Common myeloid progenitor, CD34-positive (primary cell): ENCODE measurements at regions not wholly inside any gene's neighbourhood (a gene's known extent, or its start where the extent isn't known, plus 50 kb on each side); places are given as distances from the start of the nearest gene placed in this dataset.

ENCODE experiments used
- CTCF ChIA-PET: fragments of 350-600 bp; sonication (Branson Sonifier 250); formaldehyde crosslinking; loops from one replicate; lab custom pipeline; 2021; ENCODE audit warnings: antibody characterized with exemption; lab: Charles Lee
- POLR2A ChIA-PET: fragments of 350-600 bp; sonication (Branson Sonifier 250); formaldehyde crosslinking; loops from one replicate; lab custom pipeline; 2021; ENCODE audit warnings: antibody characterized with exemption; lab: Charles Lee
- DNase-seq, 3 donors: peaks; one replicate each; pipeline versions ENCODE4 v3.0.0 to v3.0.0-alpha.2; 2013
- H3K27ac ChIP-seq, 2 experiments: 1 replicate in 1 of 2; 2 replicates in 1 of 2; pipeline ENCODE4 v1.7.0; 2013; ENCODE audit warnings: inconsistent platforms in 2 of 2, low read length in 2 of 2, mild to moderate bottlenecking in 2 of 2, low read depth in 1 of 2, moderate library complexity in 1 of 2; ENCODE audit not compliant: severe bottlenecking in 2 of 2, insufficient read depth in 1 of 2, poor library complexity in 1 of 2
- H3K27me3 ChIP-seq, 5 experiments: replicated peaks in 2 of 5; 1 replicate in 3 of 5; 2 replicates in 2 of 5; pipeline versions ENCODE4 v1.6.1 to v1.7.0; 2013; ENCODE audit warnings: low read length in 4 of 5, mild to moderate bottlenecking in 2 of 5, moderate library complexity in 2 of 5, inconsistent platforms in 1 of 5; ENCODE audit not compliant: insufficient read depth in 5 of 5, control insufficient read depth in 4 of 5
- H3K36me3 ChIP-seq, 4 experiments: 1 replicate in 2 of 4; 2 replicates in 2 of 4; pipeline versions ENCODE4 v1.6.1 to v1.7.0; 2013; ENCODE audit warnings: low read length in 3 of 4, control low read depth in 1 of 4, mild to moderate bottlenecking in 1 of 4; ENCODE audit not compliant: control insufficient read depth in 4 of 4, insufficient read depth in 4 of 4
- H3K4me1 ChIP-seq, 4 experiments: 1 replicate in 3 of 4; 2 replicates in 1 of 4; pipeline versions ENCODE4 v1.6.1 to v1.7.1; 2013; ENCODE audit warnings: low read length in 3 of 4, mild to moderate bottlenecking in 3 of 4, control low read depth in 1 of 4, inconsistent platforms in 1 of 4, moderate library complexity in 1 of 4; ENCODE audit not compliant: control insufficient read depth in 4 of 4, insufficient read depth in 4 of 4; ENCODE audit errors: control extremely low read depth in 1 of 4
- H3K4me3 ChIP-seq, 7 experiments: 1 replicate in 4 of 7; 2 replicates in 3 of 7; pipeline versions ENCODE4 v1.5.1 to v1.7.0; 2013; ENCODE audit warnings: mild to moderate bottlenecking in 7 of 7, low read length in 6 of 7, moderate library complexity in 6 of 7, inconsistent platforms in 2 of 7, low read depth in 2 of 7, control low read depth in 1 of 7; ENCODE audit not compliant: insufficient read depth in 4 of 7, control insufficient read depth in 1 of 7; ENCODE audit errors: extremely low read depth in 1 of 7
- H3K9me3 ChIP-seq, 5 experiments: 1 replicate in 4 of 5; 2 replicates in 1 of 5; pipeline versions ENCODE4 v1.6.1 to v1.7.1; 2013; ENCODE audit warnings: low read length in 4 of 5, mild to moderate bottlenecking in 2 of 5, inconsistent platforms in 1 of 5, low read depth in 1 of 5, moderate library complexity in 1 of 5; ENCODE audit not compliant: control insufficient read depth in 4 of 5, insufficient read depth in 2 of 5; ENCODE audit errors: control extremely low read depth in 1 of 5
- WGBS: methylation state at CpG from one replicate; pipeline ENCODE4 v1.1.5; 2013; ENCODE audit not compliant: insufficient coverage; 5-methylcytosine and 5-hydroxymethylcytosine counted together

DNA sequence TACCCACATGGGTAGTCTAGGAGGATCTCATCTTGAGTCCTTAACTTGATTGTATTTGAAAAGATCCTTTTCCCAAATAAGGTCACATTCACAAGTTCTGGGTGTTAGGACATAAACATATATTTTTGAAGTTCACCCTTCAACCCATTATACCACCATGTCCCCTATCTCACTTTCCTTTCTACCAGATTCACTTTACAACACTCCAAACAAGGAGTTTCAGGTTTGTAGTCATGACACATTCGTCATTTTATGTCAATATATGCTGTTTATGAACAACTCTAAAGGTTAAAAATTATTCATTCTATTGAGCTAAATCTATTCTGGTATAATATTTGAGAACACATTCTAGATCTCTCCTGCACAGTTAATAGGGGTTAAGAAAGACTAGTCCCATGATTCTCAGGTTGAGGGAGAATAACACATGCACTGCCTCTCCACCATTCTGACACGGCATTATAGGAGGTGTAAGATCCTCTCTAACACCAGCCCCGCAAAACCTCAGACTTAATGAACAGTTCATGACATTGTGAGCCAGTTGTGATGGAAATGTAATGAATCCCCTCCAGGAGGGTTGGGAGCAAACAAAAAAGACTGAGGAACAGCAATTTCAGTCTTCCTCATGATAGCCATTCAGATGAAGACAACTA is 72.0 kb upstream of the PSMA6 start:
- Histone ChIP-seq H3K4me3 (no peak overlapping the region), H3K36me3 (peaks cover 0 to 5% (median 0%) of the 10 kb centered on the region in 4 experiments), H3K4me1 (no peaks in the 10 kb centered on the region), H3K27me3 (no peaks in the 10 kb centered on the region), H3K27ac (no peak overlapping the region), H3K9me3 (no peaks in the 10 kb centered on the region)
- CTCF ChIA-PET = no interaction called here
- POLR2A ChIA-PET = no interaction called here
- DNase-seq = no peak
- no CpG with 5 or more reads among the region's 3 CpGs for WGBS

DNA sequence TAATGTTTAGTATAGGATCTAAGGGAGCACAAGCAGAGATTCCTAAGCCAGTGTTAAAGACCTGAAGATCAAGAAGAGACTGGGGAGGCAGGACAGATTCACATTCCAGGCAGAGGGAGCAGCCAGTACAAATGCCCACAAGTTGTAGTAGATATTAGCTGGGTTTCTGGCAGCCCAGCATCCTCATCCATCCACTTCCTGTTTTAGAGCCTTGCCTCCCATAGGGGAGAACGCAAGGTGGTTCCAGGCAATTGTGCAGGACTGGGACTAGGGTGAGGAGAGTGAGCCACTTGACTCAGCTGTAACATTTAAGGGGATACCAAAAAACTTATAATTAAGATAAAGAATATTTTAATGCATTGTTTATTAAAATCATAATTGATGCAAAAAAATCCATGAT is 71.3 kb upstream of the PSMA6 start:
- H3K4me1 ChIP-seq = no peaks in the 10 kb centered on the region
- ChIA-PET POLR2A (no interaction called here), CTCF (interaction anchor here (1.2 kb wide), 1 partner anchor 184 kb away, joined by 4 read pairs; no protein-coding TSS in a partner anchor)
- WGBS = no CpG with 5 or more reads among the region's 1 CpG
- H3K9me3 ChIP-seq = no peaks in the 10 kb centered on the region
- peaks cover 0 to 5% (median under 1%) of the 10 kb centered on the region in 4 experiments for H3K36me3 ChIP-seq
- no peak overlapping the region for H3K27ac ChIP-seq
- no peaks in the 10 kb centered on the region for H3K27me3 ChIP-seq
- no peak for DNase-seq
- H3K4me3 ChIP-seq = no peak overlapping the region

- Histone ChIP-seq H3K36me3 (peaks cover 0 to 5% (median under 1%) of the 10 kb centered on the region in 4 experiments), H3K4me1 (no peaks in the 10 kb centered on the region), H3K9me3 (no peaks in the 10 kb centered on the region), H3K27me3 (no peaks in the 10 kb centered on the region), H3K4me3 (no peak overlapping the region), H3K27ac (no peak overlapping the region)
- POLR2A ChIA-PET = no interaction called here
- no peak for DNase-seq
- CTCF ChIA-PET = interaction anchor here (0.6 to 1.2 kb wide), 2 partner anchors 10 to 184 kb away, joined by 3 to 4 read pairs; no protein-coding TSS in a partner anchor
- WGBS = 100% methylated on average over 1 of the region's 3 CpGs
Measured at GRCh38 chr14:35221462-35221861, 70.7 kb upstream of the PSMA6 start.

DNA sequence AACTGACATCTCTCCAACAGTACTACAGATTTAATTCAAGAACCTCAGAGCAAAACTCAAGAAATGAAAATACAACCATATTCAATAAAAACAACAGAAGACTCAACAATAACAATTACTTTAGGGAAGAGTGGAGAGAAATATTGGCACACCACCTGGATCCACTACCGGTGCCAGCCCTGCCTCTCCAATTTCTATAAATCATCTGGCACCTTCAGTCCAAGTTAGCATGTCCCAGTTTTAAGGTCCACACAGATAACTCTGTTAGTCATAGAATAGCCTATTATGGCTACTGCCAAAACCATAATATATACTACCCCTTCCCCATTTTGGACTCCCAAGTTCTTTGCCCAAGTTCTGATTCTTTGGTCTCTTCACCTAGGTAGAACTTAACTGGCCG is 69.9 kb upstream of the PSMA6 start:
- Histone ChIP-seq H3K36me3 (peaks cover 0 to 5% (median under 1%) of the 10 kb centered on the region in 4 experiments), H3K27ac (no peak overlapping the region), H3K4me3 (no peak overlapping the region), H3K4me1 (no peaks in the 10 kb centered on the region), H3K27me3 (no peaks in the 10 kb centered on the region), H3K9me3 (no peaks in the 10 kb centered on the region)
- 94% methylated on average over 2 of the region's 2 CpGs for WGBS
- ChIA-PET CTCF (interaction anchor here (0.6 kb wide), 1 partner anchor 9 kb away, joined by 3 read pairs; no protein-coding TSS in a partner anchor), POLR2A (no interaction called here)
- DNase-seq = no peak

DNA sequence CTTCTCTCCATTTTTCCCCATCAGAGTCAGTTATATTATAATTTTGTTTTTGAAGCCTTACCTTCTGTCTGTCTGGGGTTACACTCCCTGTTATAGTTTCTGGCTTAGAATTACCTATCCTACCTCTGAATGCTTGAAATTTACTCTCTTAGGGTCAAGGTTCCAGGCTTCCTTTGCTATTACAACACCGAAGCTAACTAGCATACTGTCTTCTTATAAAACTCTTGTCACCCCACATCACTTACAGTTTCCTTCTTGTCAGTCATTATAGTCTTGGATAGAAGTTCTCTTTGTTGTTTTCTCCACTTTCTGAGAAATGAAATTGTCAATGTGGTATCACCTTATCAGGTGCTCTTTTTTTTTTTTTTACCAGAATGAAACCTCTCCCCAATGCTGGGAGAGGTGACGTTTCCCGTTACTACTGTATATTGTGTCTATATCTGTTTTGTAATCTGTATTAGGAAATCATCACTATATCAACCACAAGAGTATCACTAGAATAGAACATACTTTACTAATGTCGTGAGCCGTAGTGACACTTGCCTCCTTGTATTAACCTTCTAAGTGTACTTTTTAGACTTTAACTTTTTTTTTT is 69.2 kb upstream of the PSMA6 start:
- Histone ChIP-seq H3K9me3 (no peaks in the 10 kb centered on the region), H3K27ac (no peak overlapping the region), H3K4me3 (no peak overlapping the region), H3K36me3 (peaks cover 0 to 5% (median under 1%) of the 10 kb centered on the region in 4 experiments), H3K27me3 (no peaks in the 10 kb centered on the region), H3K4me1 (no peaks in the 10 kb centered on the region)
- WGBS = 100% methylated on average over 2 of the region's 5 CpGs
- ChIA-PET CTCF (no interaction called here), POLR2A (no interaction called here)
- DNase-seq = no peak

- no peak overlapping the region for H3K4me3 ChIP-seq
- no peaks in the 10 kb centered on the region for H3K4me1 ChIP-seq
- ChIA-PET CTCF (interaction anchor here (1.0 to 3.2 kb wide), 4 partner anchors 9 to 191 kb away, joined by 3 to 9 read pairs (median 6); no protein-coding TSS in a partner anchor), POLR2A (interaction anchor here (0.7 kb wide), 1 partner anchor 81 kb away, joined by 3 read pairs; no protein-coding TSS in a partner anchor)
- no peak for DNase-seq
- H3K27me3 ChIP-seq = no peaks in the 10 kb centered on the region
- H3K36me3 ChIP-seq = peaks cover 0 to 5% (median under 1%) of the 10 kb centered on the region in 4 experiments
- no peaks in the 10 kb centered on the region for H3K9me3 ChIP-seq
- no peak overlapping the region for H3K27ac ChIP-seq
Measured at GRCh38 chr14:35223927-35224326, 68.3 kb upstream of the PSMA6 start.

DNA sequence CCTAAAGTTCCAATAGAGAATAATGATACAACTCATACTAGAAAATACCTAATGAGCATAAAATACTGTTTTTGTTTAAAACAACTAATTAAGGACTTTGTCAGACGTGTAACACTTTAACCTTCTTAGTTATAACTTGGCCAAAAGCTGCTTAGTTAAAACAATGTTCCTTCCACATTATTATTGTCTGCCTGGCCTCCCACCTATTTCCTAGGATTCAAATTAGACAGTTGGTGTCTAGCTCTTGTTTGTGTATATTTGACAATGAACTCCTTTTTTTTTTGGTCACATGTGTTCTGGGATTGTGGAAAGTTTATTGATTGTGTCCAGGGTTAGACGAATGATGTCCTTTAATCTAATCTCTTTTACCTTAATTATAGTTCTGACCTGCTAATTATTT is 67.6 kb upstream of the PSMA6 start:
- CTCF ChIA-PET = interaction anchor here (1.0 to 3.9 kb wide), 8 partner anchors 9 to 191 kb away, joined by 3 to 20 read pairs (median 7); no protein-coding TSS in a partner anchor

More for the DNA sequence above, 67.6 kb upstream of the PSMA6 start:
- Histone ChIP-seq H3K36me3 (peaks cover 0 to 3% (median under 1%) of the 10 kb centered on the region in 4 experiments), H3K4me3 (no peak overlapping the region), H3K27ac (no peak overlapping the region), H3K9me3 (no peaks in the 10 kb centered on the region), H3K27me3 (no peaks in the 10 kb centered on the region), H3K4me1 (peaks cover 0 to under 1% (median 0%) of the 10 kb centered on the region in 4 experiments)
- 100% methylated on average over 1 of the region's 2 CpGs for WGBS
- no peak for DNase-seq
- POLR2A ChIA-PET = interaction anchor here (0.7 kb wide), 2 partner anchors 80 to 90 kb away, joined by 3 read pairs; no protein-coding TSS in a partner anchor
